Neural progenitor cell (in vitro differentiated cells): ENCODE measurements at regions not wholly inside any gene's neighbourhood (a gene's known extent, or its start where the extent isn't known, plus 50 kb on each side); places are given as distances from the start of the nearest gene placed in this dataset.

ENCODE experiments used
- CTCF ChIP-seq: fragments of 200-600 bp; sonication (generic); IDR thresholded peaks from 2 replicates; pipeline ENCODE4 v1.5.1; 2017; ENCODE audit warnings: antibody characterized with exemption, mild to moderate bottlenecking
- EZH2 ChIP-seq: fragments of 200-600 bp; sonication (generic); IDR thresholded peaks from 2 replicates; pipeline ENCODE4 v1.6.1; 2017; ENCODE audit warnings: antibody characterized with exemption, mild to moderate bottlenecking, moderate library complexity
- EZH2phosphoT487 ChIP-seq: fragments of 200-600 bp; sonication (generic); IDR thresholded peaks from 2 replicates; pipeline ENCODE4 v1.6.1; 2017; ENCODE audit warnings: antibody characterized with exemption

GRCh38 chr15:62359416-62359815, 194.3 kb upstream of the C2CD4B start:
- TF ChIP-seq EZH2 (no peak), CTCF (no peak), EZH2phosphoT487 (no peak)
